Cardiac fibroblast (primary cell): ENCODE measurements at regions not wholly inside any gene's neighbourhood (a gene's known extent, or its start where the extent isn't known, plus 50 kb on each side); places are given as distances from the start of the nearest gene placed in this dataset.
A peak's percentile ranks its signal among the peaks of the same experiment; 100 is the strongest.

Experiments
- DNase-seq, 2 donors: peaks; one replicate each; pipeline versions ENCODE4 v3.0.0 to v3.0.0-alpha.2; 2010; ENCODE audit warnings: low read depth in 2 of 2
- H3K4me3 ChIP-seq, 2 donors: replicated peaks in 1 of 2; 1 replicate in 1 of 2; 2 replicates in 1 of 2; pipeline ENCODE4 v1.5.1; 2011; ENCODE audit warnings: low read depth in 2 of 2, low read length in 2 of 2, mild to moderate bottlenecking in 2 of 2, moderate library complexity in 1 of 2
- TF ChIP-seq, protein P1 (sequence below): IDR thresholded peaks from one replicate; pipeline ENCODE4 v1.5.1; 2011; ENCODE audit warnings: low read depth, mild to moderate bottlenecking, low read length, inconsistent platforms

DNA sequence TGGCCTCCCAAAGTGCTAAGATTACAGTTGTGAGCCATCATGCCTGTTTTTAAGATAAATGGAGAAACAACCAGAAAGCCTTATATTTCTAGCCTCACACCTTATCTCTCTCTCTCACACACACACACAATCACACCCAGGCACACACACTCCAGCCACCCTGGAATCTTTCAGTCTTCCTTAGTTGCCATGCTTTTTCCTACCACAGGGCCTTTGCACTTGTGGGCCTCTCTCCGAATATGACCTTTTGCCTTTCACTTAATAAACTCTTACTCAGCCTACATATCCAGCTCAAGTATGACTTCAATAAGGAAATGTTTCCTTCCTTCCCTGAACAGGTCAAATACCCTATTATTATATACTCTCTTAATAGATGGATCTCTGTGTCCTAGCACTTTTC, 290.7 kb downstream of the NFIB start:
- no peak overlapping the region for H3K4me3 ChIP-seq
- no peak for DNase-seq
- TF ChIP-seq, protein P1, sequence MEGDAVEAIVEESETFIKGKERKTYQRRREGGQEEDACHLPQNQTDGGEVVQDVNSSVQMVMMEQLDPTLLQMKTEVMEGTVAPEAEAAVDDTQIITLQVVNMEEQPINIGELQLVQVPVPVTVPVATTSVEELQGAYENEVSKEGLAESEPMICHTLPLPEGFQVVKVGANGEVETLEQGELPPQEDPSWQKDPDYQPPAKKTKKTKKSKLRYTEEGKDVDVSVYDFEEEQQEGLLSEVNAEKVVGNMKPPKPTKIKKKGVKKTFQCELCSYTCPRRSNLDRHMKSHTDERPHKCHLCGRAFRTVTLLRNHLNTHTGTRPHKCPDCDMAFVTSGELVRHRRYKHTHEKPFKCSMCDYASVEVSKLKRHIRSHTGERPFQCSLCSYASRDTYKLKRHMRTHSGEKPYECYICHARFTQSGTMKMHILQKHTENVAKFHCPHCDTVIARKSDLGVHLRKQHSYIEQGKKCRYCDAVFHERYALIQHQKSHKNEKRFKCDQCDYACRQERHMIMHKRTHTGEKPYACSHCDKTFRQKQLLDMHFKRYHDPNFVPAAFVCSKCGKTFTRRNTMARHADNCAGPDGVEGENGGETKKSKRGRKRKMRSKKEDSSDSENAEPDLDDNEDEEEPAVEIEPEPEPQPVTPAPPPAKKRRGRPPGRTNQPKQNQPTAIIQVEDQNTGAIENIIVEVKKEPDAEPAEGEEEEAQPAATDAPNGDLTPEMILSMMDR = no peak

DNA sequence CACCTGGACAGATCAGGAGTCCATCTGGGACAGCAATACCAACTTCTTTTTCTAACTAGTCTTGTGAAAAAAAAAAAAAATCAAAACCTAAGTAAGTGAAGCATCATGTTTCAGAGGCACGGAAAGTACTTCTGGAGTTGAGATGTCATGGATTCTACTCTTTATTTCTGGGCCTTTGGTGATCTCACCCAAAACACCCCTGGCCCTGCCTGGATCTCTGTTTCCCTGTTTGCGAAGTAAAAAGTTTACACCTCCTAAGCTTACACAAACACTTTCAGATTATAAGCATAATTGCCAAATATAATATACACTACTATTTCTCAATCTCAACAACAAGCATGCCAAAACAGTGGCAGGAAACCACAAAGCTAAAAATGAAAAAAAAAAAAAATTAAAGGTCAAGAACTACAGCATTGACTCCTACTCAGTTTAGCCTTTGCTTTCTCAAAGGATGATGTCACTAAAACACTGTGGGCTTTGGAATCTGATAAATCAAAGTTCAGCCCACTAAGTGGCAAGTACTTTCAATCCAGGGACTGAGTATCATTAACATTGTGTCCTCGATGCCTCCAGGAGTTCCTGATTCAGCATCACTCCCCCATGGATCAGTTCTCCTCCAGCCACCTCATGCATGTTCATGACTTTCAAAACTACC, 291.9 kb downstream of the NFIB start:
- TF ChIP-seq, protein P1 = no peak
- no peak overlapping the region for H3K4me3 ChIP-seq
- DNase-seq = peak; percentile 73 to 82

DNA sequence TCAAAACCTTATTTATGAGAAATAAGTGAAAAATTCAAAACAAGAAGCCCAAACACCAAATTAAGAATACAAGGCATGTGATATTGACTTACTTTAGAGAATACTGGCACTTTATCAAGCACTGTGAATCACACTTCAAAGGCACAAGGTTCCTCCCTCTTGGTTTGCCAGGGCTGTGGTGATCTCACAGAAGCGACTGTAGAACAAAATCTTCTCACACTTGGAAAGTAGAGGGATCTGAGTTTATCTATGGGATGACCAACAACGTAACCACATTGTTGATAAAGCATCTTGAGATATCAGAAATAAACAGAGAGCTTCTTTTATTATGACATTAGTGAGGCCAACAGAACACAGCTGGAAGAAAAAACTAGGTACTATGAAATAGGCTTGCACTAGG, 295.9 kb downstream of the NFIB start:
- no peak overlapping the region for H3K4me3 ChIP-seq
- TF ChIP-seq, protein P1 = no peak
- DNase-seq = peak; percentile 80 to 81

DNA sequence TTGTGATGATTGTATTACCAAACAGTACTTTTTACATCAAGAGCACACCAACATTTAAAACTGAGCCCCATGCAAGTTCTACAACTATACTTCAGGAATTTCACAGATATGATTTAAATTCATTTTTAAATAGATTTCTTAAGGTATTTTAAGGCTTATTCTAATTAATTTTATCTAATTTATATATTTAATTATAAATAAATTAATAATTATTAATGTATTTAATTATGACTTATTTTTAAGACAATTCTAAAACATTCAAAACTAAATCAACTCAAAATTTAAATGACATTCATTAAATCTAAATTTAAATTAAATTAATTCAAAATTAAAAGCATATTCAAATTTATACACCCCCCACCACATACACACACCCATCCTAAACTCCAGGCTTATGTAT, 299.2 kb downstream of the NFIB start:
- H3K4me3 ChIP-seq = no peak overlapping the region
- TF ChIP-seq, protein P1 = no peak
- DNase-seq = no peak

DNA sequence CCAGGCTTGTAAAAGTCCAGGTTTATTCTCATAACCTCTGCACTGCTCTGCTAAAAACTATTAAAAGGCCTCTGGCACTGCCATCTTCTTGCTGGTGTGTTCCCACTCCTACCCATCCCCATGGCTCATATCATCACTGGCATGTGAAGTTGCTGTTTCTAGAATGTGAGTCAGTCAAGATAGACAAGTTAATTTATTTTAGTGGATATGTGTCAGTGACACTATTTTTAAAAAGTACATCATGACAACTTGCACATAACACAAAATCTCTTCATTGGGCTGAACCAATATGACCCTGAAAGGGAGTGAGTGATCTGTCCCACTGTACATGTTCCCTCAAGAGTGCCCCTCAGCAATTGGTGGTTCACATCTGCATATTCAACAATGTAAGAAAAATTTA, 299.7 kb downstream of the NFIB start:
- TF ChIP-seq, protein P1 = no peak
- H3K4me3 ChIP-seq = no peak overlapping the region
- no peak for DNase-seq

DNA sequence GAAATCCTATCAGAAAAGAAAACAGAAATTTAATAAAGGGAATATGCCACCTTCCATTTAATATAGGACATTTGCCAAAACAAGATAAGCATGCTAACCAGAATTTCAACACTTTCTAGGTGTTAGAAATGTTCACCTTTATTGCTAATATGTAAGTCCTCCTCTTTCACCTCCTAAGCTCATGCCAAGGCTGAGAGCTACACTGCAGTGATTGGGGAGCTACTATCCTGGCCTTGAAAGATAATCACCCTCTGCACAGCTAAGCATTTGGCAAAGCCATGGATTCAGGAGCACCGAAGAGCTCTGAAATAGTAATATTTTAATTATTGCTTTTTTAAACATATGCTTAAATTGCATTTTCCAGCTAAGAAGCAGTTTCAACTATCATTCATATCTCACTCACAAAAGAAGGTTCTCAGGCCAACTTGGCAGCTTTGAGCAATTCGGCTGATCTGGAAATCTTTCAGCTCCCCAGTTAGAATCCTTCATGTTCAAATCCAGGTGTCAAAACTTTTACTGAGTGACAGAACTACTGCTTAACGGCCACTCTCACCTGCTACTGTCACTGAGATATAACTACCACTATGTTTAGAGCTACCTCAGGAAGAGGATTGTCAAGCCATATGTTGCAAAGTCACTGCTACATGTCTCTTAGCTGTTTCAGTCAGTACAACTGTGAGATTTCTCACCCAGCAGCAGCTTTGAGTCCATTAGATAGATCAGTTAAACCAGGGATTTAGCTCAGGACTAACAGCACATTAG, 302.0 kb downstream of the NFIB start:
- TF ChIP-seq, protein P1 = no peak
- no peak overlapping the region for H3K4me3 ChIP-seq
- DNase-seq = no peak
